GM10266 (cell line): ENCODE measurements at regions not wholly inside any gene's neighbourhood (a gene's known extent, or its start where the extent isn't known, plus 50 kb on each side); places are given as distances from the start of the nearest gene placed in this dataset.

Experiments
- DNase-seq: peaks from one replicate; pipeline ENCODE4 v3.0.0; 2012; ENCODE audit errors: extremely low spot score
- CTCF ChIP-seq: IDR thresholded peaks from 2 replicates; pipeline ENCODE4 v1.5.1; 2012; ENCODE audit warnings: mild to moderate bottlenecking, low read depth; ENCODE audit not compliant: control insufficient read depth, insufficient read depth; ENCODE audit errors: missing control alignments

DNA sequence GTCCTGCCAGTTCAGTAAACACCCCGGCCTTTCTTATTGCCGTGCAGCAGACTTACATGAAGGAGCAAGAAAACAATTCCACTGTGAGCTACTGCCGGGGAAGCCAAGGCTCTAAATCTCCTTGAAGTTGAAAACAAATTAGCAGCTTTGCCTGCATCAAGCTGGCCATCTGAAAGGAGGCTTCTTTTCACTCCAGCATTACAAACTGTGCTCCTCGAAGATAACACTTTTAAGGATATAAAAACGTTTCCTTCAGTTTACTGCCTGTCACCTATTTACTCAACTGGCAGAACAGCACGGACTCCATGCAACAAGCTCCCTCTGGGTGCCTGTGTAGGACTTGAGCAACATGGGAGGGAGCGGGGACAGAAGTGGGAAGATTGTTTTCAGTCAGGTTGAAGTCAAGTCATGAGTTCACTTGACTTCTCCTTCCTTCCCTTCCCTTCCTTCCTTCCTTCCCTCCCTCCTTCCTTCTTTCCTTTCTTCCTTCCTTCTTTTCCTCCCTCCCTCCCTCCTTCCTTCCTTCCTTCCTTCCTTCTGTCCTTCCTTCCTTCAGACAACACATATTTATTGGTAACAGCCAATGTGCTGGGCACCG is 67.4 kb downstream of the ZNF608 start:
- no peak for TF ChIP-seq CTCF
- DNase-seq, result no peak

DNA sequence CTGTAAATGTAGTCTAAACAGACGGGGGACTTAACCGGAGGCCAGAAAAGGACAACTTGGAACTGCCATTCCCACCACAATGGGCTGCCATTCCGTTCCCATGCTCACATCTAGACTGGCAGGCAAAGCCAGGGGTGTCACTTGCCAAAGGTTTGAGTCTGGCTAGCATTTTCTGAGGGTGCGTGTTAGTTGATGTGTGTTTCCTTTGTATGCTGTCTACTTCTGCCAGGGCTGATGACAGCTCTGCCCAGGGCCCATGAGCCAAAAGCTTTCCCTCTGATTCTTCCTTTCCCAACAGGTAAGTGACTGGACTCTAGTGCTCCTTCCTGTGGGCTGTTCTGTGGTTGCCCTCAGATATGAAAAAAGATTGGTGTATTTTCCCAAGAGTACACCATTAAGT is 68.0 kb downstream of the ZNF608 start:
- DNase-seq, result no peak
- no peak for TF ChIP-seq CTCF

DNA sequence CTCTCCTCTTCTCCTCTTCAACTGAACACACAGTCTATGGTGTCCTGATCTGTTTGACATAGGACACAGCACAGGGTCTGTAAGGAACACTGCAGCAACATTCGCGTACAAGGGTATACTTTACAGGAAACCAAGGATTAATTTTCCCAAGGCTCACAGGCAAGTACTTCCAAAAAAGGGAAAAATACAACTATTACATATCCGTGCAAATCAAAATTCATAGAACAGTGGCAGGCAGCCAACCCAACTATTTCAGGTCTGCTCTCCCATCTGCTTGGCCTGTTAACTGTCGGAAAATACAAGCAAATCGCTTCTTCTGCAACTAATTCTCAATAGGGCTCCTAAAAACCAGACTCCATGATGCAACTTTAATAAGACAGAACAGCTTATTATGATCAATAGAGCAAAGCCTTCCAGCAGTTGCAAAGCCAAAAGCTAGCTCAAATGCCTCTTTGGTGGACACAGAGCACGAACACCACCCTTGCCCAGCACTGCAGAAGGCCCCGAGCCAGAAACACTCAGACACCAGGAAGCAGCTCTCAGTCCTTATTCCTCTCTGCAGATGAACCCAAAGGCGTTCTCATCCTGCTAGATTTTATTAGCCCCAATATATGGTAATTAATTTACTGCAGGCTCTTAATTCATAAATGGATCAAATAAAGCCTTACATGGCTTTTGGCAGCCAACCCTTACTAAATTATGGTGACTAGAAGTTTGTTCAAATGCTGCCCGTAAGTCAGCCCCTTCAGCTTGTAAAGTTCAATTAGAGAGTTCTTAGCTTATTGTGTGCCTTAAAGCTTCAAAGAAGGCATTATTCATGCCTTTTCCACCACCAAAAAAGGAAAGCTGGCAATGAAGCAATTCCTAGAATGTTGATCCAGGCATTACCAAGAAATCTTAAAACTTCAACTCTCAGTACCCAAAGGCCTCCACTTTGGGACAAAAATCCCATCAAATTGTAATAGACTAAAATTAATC is 68.8 kb downstream of the ZNF608 start:
- no peak for DNase-seq
- no peak for TF ChIP-seq CTCF

GRCh38 chr5:124675931-124676846 is 70.2 kb downstream of the ZNF608 start:
- DNase-seq, result no peak
- TF ChIP-seq CTCF, result no peak

DNA sequence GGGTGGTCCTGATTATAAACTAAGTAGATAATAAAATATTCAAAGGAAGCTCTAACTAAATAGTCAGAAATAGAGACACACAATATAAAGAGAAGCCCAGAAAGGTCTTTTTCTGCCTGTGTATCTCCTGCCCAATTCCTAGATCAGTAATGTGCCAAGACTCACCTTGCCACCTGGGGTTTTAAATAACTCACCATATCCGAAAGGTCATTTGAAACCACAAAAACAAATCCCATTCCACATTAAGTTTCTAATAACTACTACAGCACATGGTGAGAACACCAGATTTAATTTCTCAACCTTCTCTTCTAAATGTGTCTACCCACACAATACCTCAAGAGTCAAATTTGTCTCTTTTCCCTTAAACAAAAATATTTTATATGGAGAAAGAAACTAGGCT is 75.2 kb downstream of the ZNF608 start:
- TF ChIP-seq CTCF, result no peak
- no peak for DNase-seq

- TF ChIP-seq CTCF, result no peak
- no peak for DNase-seq
These were observed 75.7 kb downstream of the ZNF608 start for GRCh38 chr5:124670722-124671184.
